ENCODE measurements at regions not wholly inside any gene's neighbourhood (a gene's known extent, or its start where the extent isn't known, plus 50 kb on each side); places are given as distances from the start of the nearest gene placed in this dataset.
"Not testable (repeated sequence)": the region's sequence is repeated elsewhere in the genome, so short reads cannot be mapped to it uniquely, and the experiment has no call there.

DNA sequence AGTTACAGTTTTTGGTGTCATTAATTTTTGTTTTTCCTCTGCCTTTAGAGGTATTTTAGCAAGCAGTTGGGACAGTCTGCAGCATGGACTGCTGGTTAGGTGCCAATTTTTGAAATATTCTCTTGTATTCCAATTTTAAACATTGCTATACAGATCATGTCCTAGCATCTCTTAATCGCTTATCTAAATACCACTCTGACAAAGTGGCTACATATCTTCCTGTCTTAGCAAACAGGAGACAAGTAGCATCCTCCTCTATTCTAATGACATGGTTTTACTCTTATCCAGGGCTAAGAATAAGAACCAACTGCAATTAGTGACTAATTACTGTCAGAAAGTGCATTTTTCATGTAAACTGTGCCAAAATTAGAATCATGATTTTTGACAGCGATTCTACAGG lies 117.8 kb upstream of the ATP2B1 start:
- Mint-ChIP-seq H3K4me3 (no peak overlapping the region), H3K27ac (no peak overlapping the region), H3K27me3 (no peaks in the 10 kb centered on the region), H3K9me3 (no peaks in the 10 kb centered on the region), H3K4me1 (ENCODE audit: low read depth) (peaks cover 18% of the 10 kb centered on the region), H3K36me3 (no peaks in the 10 kb centered on the region)
- no peak for DNase-seq
- CTCF ChIA-PET, result no interaction called here
- intact Hi-C loops (cut with micrococcal nuclease), result no loop called here
- POLR2A ChIA-PET, result no interaction called here

DNA sequence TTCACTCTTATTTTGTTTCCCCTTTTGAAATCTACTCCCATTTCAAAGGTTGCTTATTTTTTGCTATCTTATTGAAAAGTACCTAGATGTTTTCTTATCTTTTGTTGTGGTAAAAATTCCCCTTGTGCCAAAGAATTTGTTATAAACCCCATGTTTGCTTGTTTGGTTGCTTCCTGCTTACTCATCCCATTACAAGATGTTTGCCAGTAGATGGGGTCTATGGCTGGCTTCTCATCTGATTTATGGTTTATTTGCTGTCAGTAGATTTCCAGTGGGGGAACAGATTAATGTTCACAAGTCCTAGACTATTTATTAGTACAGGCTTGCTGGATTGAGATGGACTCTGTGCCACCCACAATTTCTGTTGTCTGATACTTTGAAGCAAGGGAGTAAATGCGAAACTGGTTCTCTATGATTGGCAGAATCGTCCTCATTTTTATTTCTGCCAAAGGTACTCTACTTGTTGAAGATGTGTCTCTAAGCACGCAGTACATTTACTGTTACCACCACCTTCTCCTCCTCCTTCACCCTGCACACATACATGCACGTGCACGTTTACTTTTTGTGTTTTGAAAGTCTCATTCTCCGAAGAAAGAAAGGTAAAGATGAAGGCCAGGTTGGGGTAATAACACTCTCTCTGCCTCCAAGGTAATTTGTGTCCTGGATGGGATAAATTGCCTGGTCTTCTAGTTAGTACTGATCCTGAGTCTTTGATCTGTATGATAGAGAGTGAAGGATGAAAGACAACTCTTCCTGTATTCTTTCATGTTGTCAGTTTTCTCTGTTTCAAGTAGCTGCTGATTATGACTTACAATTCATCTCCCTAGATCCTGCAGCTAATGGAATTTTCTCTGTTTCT lies 117.2 kb upstream of the ATP2B1 start:
- H3K27ac Mint-ChIP-seq, result no peak overlapping the region
- no peak overlapping the region for H3K4me3 Mint-ChIP-seq
- H3K4me1 Mint-ChIP-seq (ENCODE audit: low read depth), result peaks cover 18% of the 10 kb centered on the region
- intact Hi-C loops (cut with micrococcal nuclease), result no loop called here
- DNase-seq, result no peak
- POLR2A ChIA-PET, result interaction anchor here (0.6 kb wide), 1 partner anchor 134 kb away, joined by 3 read pairs; no protein-coding TSS in a partner anchor
- H3K9me3 Mint-ChIP-seq, result no peaks in the 10 kb centered on the region
- no peaks in the 10 kb centered on the region for H3K36me3 Mint-ChIP-seq
- no peaks in the 10 kb centered on the region for H3K27me3 Mint-ChIP-seq
- CTCF ChIA-PET, result no interaction called here

DNA sequence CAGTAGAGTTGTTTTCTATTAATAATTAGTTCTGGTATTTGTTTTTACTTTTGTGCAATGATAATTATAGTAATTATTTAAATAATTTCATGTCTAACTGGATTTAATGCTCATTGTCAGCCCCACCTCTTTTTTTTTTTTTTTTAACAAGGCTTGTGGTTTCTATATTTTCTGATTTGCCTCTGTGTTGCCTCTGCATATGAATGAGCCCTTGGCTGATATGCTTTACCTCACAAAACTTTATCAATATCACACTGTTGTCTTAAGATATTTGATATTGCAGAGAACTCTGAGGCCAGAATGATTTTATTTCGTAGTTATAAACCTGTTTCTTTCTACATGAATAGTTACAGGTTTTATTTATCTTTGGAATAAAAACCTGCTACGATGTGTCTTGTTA lies 116.2 kb upstream of the ATP2B1 start:
- Mint-ChIP-seq H3K27ac (no peak overlapping the region), H3K9me3 (no peaks in the 10 kb centered on the region), H3K36me3 (no peaks in the 10 kb centered on the region), H3K4me1 (ENCODE audit: low read depth) (peaks cover 18% of the 10 kb centered on the region), H3K27me3 (no peaks in the 10 kb centered on the region), H3K4me3 (no peak overlapping the region)
- ChIA-PET POLR2A (no interaction called here), CTCF (no interaction called here)
- intact Hi-C loops (cut with micrococcal nuclease), result no loop called here
- DNase-seq, result no peak

DNA sequence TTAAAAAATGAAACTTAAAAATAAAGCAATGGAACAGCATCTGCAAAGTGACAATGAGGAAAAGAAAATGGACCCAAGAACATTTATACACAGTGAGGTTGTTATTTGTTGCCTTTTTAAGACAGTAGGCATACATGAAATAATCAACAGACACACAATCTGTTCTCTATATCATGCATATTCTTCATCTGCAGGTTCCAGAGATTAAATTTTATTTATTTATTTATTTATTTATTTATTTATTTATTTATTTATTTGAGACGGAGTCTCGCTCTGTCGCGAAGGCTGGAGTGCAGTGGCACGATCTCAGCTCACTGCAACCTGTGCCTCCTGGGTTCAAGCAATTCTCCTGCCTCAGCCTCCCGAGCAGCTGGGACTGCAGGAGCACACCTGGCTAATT lies 114.4 kb upstream of the ATP2B1 start:
- CTCF ChIA-PET, result not testable (repeated sequence)

DNA sequence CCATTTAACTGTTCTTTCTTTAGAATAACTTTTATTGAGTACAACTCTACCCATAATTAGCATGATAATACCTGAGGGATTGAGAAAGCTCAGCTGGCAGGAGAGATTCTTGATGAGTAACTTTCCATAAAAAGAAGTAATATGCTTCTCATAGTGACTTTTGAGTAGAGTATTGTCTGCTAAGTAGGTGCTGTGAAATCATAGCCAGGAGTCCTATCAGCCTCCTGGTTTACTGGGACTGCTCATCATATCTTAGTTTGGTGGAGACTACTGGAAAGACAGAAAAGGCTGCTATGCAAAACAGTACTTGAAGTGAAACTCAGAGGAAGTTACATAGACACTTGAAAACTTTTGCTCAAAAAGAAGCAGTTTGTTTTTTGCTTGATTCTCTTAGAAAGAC lies 113.3 kb upstream of the ATP2B1 start:
- no peak for DNase-seq
- POLR2A ChIA-PET, result no interaction called here
- Mint-ChIP-seq H3K27ac (no peak overlapping the region), H3K36me3 (no peaks in the 10 kb centered on the region), H3K4me3 (no peak overlapping the region), H3K9me3 (no peaks in the 10 kb centered on the region), H3K4me1 (ENCODE audit: low read depth) (peaks cover 18% of the 10 kb centered on the region), H3K27me3 (no peaks in the 10 kb centered on the region)
- CTCF ChIA-PET, result no interaction called here
- intact Hi-C loops (cut with micrococcal nuclease), result no loop called here

More for the DNA sequence above, 114.4 kb upstream of the ATP2B1 start:
- H3K4me3 Mint-ChIP-seq; POLR2A ChIA-PET; H3K27ac Mint-ChIP-seq; H3K27me3 Mint-ChIP-seq; H3K36me3 Mint-ChIP-seq; DNase-seq; intact Hi-C loops (cut with micrococcal nuclease); H3K9me3 Mint-ChIP-seq: not testable (repeated sequence)
- peaks cover 18% of the 10 kb centered on the region for H3K4me1 Mint-ChIP-seq (ENCODE audit: low read depth)

DNA sequence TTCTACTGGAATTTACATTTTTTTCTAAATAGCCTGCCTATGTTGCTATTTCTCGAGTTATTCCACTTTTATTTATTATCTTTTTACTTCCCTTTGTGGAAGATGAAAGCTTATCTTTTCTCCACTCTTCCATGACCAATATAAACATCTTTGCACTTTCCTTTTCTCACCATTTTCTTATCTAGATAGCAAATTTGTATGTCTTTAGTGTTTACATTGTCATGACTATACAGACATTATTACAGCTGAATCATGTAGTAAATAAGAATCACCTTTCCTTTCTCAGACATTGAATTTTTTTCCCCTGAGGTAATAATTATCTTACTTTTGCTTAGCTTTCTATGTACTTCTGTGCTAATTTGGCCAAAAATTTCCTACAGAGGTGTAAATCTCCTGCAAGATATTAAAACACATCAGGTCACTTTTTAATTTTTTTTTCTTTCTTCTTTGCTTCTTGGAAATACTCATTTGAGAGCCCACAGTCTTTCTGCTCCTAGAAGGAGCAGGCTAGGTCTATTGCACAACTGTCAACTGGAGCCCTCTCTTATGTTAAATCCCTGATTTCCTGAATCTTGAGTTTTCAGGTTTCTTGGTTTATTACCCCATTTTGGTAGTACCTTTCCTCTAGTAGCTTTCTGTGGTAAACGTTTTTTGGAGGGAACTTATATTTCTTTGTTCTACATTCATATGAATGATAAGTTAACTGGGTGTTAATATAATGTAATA lies 109.0 kb upstream of the ATP2B1 start:
- POLR2A ChIA-PET, result no interaction called here
- DNase-seq, result no peak
- intact Hi-C loops (cut with micrococcal nuclease), result no loop called here
- no peak overlapping the region for H3K4me3 Mint-ChIP-seq
- H3K27ac Mint-ChIP-seq, result no peak overlapping the region
- CTCF ChIA-PET, result no interaction called here
- H3K36me3 Mint-ChIP-seq, result no peaks in the 10 kb centered on the region
- no peaks in the 10 kb centered on the region for H3K27me3 Mint-ChIP-seq
- no peaks in the 10 kb centered on the region for H3K4me1 Mint-ChIP-seq (ENCODE audit: low read depth)
- H3K9me3 Mint-ChIP-seq, result no peaks in the 10 kb centered on the region

DNA sequence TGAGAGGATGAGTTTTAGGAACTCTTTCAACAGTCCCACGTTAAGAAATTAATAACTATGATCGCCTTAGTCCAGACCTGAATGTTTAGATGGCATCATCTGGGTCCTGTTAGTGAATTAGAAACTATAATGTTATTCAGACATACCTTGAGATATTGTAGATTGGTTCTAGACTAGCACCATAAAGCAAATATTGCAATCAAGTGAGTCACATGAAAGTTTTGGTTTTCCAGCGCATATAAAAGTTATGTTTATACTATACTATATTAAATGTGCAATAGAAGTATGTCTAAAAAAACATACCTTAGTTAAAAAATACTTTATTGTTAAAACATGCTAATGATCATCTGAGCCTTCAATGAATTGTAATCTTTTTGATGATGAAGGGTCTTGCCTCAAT lies 106.6 kb upstream of the ATP2B1 start:
- no peaks in the 10 kb centered on the region for H3K27me3 Mint-ChIP-seq
- H3K4me1 Mint-ChIP-seq (ENCODE audit: low read depth), result no peaks in the 10 kb centered on the region
- no peak overlapping the region for H3K4me3 Mint-ChIP-seq

DNA sequence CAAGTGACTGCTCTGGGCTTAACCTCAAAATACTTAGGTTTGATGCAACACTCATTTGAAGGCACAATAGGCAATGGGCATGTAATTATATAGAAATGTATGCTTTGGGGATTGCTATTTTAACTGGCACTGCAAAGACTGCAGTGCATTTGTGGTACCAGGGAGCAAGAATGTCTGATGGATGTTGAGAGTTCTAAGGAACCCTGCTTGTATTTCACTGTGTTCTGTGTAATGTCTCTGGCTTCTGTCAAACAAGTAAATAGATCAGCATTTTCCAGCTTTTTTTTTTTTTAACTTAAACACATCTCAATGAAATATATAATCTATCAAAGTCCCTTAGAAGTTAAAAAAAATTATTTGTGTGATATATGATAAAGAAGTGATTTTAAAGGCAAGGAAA lies 94.8 kb upstream of the ATP2B1 start:
- intact Hi-C loops (cut with micrococcal nuclease), result no loop called here
- no peaks in the 10 kb centered on the region for H3K36me3 Mint-ChIP-seq
- no peaks in the 10 kb centered on the region for H3K4me1 Mint-ChIP-seq (ENCODE audit: low read depth)
- DNase-seq, result no peak
- CTCF ChIA-PET, result no interaction called here
- no peak overlapping the region for H3K4me3 Mint-ChIP-seq
- H3K27ac Mint-ChIP-seq, result no peak overlapping the region
- peaks cover 2% of the 10 kb centered on the region for H3K9me3 Mint-ChIP-seq
- POLR2A ChIA-PET, result no interaction called here
- no peaks in the 10 kb centered on the region for H3K27me3 Mint-ChIP-seq

More for the DNA sequence above, 106.6 kb upstream of the ATP2B1 start:
- POLR2A ChIA-PET, result no interaction called here
- Mint-ChIP-seq H3K36me3 (no peaks in the 10 kb centered on the region), H3K9me3 (no peaks in the 10 kb centered on the region), H3K27ac (no peak overlapping the region)
- CTCF ChIA-PET, result no interaction called here
- intact Hi-C loops (cut with micrococcal nuclease), result no loop called here
- no peak for DNase-seq

DNA sequence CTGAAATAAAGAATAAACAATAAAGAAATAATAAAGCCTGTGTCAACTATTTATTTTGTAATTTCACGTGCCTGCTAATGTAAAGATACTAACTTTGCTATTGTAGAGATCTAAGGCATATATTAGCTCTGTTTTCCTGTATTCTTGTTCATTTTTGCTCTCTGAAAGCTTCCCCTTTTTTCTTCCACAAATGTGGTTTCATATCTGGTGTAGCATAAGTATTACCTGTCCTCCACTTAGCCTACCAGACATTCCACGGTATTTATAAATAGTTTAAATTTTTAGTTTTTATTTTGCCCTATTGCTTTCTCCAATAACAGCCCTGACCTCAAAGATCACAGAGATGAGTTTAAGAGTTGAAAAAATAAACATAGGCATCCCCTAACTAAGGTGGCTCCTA lies 92.6 kb upstream of the ATP2B1 start:
- DNase-seq, result no peak
- H3K4me1 Mint-ChIP-seq (ENCODE audit: low read depth), result no peaks in the 10 kb centered on the region
- ChIA-PET CTCF (no interaction called here), POLR2A (no interaction called here)
- no peaks in the 10 kb centered on the region for H3K9me3 Mint-ChIP-seq
- no peaks in the 10 kb centered on the region for H3K27me3 Mint-ChIP-seq
- no peak overlapping the region for H3K27ac Mint-ChIP-seq
- H3K36me3 Mint-ChIP-seq, result no peaks in the 10 kb centered on the region
- no peak overlapping the region for H3K4me3 Mint-ChIP-seq
- intact Hi-C loops (cut with micrococcal nuclease), result no loop called here

DNA sequence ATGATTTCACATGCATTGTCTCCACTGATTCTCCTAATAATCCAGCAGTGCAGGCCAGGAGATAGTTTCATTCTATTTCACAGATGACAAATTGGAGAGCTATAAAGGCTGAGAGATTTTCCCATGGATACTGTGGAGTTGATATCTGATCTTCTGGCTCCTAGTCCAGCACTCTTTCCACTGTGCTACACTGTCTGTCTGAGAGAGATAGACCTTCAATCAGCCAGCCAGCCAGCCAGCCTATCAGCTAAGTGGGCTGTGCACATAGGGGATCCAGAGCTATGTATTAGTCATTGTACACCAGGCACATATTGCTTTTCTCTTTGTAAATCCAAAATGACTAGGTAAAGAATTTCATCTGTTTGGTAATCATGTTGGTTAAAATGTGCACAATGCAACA lies 91.8 kb upstream of the ATP2B1 start:
- Mint-ChIP-seq H3K36me3 (no peaks in the 10 kb centered on the region), H3K27ac (no peak overlapping the region), H3K9me3 (no peaks in the 10 kb centered on the region), H3K27me3 (no peaks in the 10 kb centered on the region), H3K4me3 (no peak overlapping the region), H3K4me1 (ENCODE audit: low read depth) (no peaks in the 10 kb centered on the region)
- intact Hi-C loops (cut with micrococcal nuclease), result no loop called here
- POLR2A ChIA-PET, result no interaction called here
- no peak for DNase-seq
- CTCF ChIA-PET, result no interaction called here

DNA sequence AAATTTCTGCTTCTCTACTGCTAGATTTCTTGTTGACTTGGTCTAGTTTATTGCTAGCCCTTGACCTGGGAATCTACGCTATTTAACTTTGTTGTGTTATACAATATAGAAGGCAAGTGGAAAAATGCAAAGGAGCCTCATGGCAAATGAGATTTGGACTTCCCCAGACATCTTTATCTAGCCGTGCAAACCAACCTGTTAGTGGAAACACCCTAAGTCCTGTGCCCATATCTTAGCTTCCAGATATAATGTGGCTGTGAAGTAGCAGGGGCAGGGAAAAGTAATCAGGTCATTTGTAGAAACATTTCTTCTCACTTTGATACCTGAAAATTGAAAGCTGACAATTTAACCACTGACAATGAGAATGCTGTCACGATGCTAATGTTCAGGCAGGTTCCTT lies 90.7 kb upstream of the ATP2B1 start:
- ChIA-PET POLR2A (no interaction called here), CTCF (no interaction called here)
- Mint-ChIP-seq H3K9me3 (no peaks in the 10 kb centered on the region), H3K4me3 (no peak overlapping the region), H3K4me1 (ENCODE audit: low read depth) (no peaks in the 10 kb centered on the region), H3K27ac (no peak overlapping the region), H3K27me3 (no peaks in the 10 kb centered on the region), H3K36me3 (no peaks in the 10 kb centered on the region)
- DNase-seq, result no peak
- intact Hi-C loops (cut with micrococcal nuclease), result no loop called here

DNA sequence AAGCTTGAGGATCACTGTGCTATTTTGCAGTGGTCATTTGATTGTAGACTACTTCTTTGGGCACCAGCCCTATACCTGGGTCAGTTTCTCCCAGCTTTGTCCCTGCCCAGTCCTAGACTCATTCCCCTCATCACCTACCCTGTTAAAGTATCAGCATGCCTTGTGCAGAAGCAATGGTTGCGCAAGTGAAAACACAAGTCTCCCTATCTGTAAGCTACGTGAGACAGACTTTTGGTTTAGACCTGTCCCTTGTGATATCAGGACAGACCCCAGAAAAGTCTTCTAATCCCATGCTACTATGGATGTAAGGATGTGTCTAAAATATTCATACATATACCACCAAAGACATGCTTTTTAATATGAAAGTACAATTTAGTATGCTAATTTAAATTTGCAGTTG lies 88.8 kb upstream of the ATP2B1 start:
- ChIA-PET POLR2A (no interaction called here), CTCF (no interaction called here)
- no peaks in the 10 kb centered on the region for H3K9me3 Mint-ChIP-seq
- no peaks in the 10 kb centered on the region for H3K4me1 Mint-ChIP-seq (ENCODE audit: low read depth)
- DNase-seq, result no peak
- no peaks in the 10 kb centered on the region for H3K27me3 Mint-ChIP-seq
- H3K36me3 Mint-ChIP-seq, result no peaks in the 10 kb centered on the region
- intact Hi-C loops (cut with micrococcal nuclease), result no loop called here
- no peak overlapping the region for H3K4me3 Mint-ChIP-seq
- H3K27ac Mint-ChIP-seq, result no peak overlapping the region

DNA sequence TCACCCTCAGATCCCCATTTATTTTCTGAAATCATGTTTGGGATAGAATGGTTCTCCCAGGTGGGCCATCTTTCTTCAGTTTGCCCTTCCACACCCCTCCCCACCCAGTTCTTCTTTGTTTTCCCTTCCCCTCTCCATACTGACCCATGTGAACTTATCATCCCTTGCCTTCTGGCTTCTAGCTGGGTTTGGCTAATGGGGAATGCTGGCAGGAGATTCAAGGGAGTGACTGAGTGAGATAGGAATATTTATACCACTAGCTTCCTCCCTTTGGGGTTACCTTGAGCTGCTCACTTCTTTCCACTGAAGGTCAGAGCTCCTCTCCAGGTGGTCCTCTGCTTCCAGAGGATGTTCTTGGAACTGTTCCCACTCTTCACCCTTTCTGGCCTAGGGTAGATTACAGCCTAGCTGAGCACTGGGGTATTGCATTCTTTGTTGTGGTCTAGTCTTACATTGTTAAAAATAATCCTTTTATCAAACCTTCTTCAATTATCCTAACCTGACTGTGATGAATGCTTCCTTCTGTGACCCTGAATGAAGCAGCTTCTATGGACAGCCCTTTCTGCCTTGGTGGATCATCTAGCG lies 88.3 kb upstream of the ATP2B1 start:
- intact Hi-C loops (cut with micrococcal nuclease), result no loop called here
- ChIA-PET POLR2A (no interaction called here), CTCF (no interaction called here)
- no peaks in the 10 kb centered on the region for H3K9me3 Mint-ChIP-seq
- H3K27me3 Mint-ChIP-seq, result no peaks in the 10 kb centered on the region
- H3K4me3 Mint-ChIP-seq, result no peak overlapping the region
- no peaks in the 10 kb centered on the region for H3K4me1 Mint-ChIP-seq (ENCODE audit: low read depth)
- no peak for DNase-seq
- no peaks in the 10 kb centered on the region for H3K36me3 Mint-ChIP-seq
- no peak overlapping the region for H3K27ac Mint-ChIP-seq

Data from activated CD4-positive, alpha-beta memory T cell treated with anti-CD3 and anti-CD28 coated beads for 36 hours (primary cell).